ENCODE measurements at regions not wholly inside any gene's neighbourhood (a gene's known extent, or its start where the extent isn't known, plus 50 kb on each side); places are given as distances from the start of the nearest gene placed in this dataset.

- CTCF ChIA-PET: no interaction called here
Measured at GRCh38 chr3:76369170-76369569, 583.8 kb upstream of the ZNF717 start.

DNA sequence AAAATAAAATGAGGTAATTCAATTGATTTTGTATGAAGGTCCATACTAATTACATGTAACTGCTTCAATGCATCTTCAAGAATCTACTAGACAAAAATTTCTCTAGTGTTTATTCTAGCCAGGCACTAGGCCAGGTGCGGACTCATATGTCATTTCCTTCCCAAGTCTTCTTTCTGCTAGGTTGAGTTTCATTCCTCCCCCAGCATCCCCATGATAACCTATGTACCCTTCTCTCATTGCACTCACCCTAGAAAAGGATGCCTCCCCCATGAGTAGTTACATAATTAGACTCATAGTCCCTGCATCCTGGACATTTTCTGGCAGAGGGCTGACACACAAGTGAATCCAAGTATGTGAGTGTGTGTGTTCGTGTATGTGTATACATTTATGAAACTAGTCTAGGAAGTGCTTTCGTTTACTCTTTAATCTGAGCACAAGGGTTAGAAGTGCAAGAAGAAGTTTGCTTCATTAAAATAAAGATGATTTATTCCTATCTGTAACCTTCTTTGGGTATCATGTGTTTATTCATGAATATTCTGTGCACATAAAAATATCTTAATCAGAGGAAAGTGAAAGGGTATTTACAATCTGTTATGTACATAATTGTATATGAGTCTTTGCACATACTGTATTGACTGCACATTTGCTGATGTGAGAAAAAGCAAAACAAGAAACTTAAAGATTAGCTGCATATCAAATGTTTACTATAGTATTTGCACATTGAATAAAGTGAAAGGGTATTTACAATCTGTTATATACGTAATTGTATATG lies 585.6 kb upstream of the ZNF717 start:
- no peaks in the 10 kb centered on the region for H3K79me2 ChIP-seq (ENCODE audit: low read length)
- no peaks in the 10 kb centered on the region for H3F3A ChIP-seq (ENCODE audit: low read length, unreplicated experiment)
- BruUV-seq (replicated peaks): no TSS peak
- POLR2A ChIA-PET (ENCODE audit: unreplicated experiment): no interaction called here
- H3K9me2 ChIP-seq (replicated peaks; ENCODE audit: low read length): no peaks in the 10 kb centered on the region
- H3K4me1 ChIP-seq (ENCODE audit: insufficient read depth, low read length): no peaks in the 10 kb centered on the region
- intact Hi-C loops (cut with micrococcal nuclease): no loop called here
- H3K4me3 ChIP-seq (ENCODE audit: low read length): no peak overlapping the region
- H3K36me3 ChIP-seq (ENCODE audit: low read depth, low read length): no peaks in the 10 kb centered on the region
- DNase-seq (no peak), ATAC-seq (no peak)
- no peak overlapping the region for H3K4me2 ChIP-seq (ENCODE audit: low read length)
- no peak overlapping the region for H2AFZ ChIP-seq (ENCODE audit: low read length)
- TF ChIP-seq EZH2phosphoT487 (IDR thresholded peaks at IDR 0.05; ENCODE audit: borderline replicate concordance, low read length): no peak
- no peak for TF ChIP-seq EZH2 (IDR thresholded peaks at IDR 0.05; ENCODE audit: low read length, unreplicated experiment)
- no peak for TF ChIP-seq CTCF (conservative IDR thresholded peaks at IDR 0.05; ENCODE audit: low read depth, low read length)
- no peaks in the 10 kb centered on the region for H3K27me3 ChIP-seq (ENCODE audit: low read length)
- H4K20me1 ChIP-seq (ENCODE audit: low read length): no peaks in the 10 kb centered on the region
- H3K27ac ChIP-seq (ENCODE audit: low read length): no peak overlapping the region
- no peak overlapping the region for H3K9ac ChIP-seq (ENCODE audit: low read length)
- H3K9me3 ChIP-seq (ENCODE audit: low read length): no peaks in the 10 kb centered on the region
- CTCF ChIA-PET: no interaction called here

More at GRCh38 chr3:76369170-76369569, 583.8 kb upstream of the ZNF717 start:
- no peak overlapping the region for H2AFZ ChIP-seq (ENCODE audit: low read length)
- H3K27me3 ChIP-seq (ENCODE audit: low read length): peaks cover under 1% of the 10 kb centered on the region; the same call in 1 of the 2 replicates
- no peaks in the 10 kb centered on the region for H3K36me3 ChIP-seq (ENCODE audit: low read depth, low read length)
- H3K4me1 ChIP-seq (ENCODE audit: insufficient read depth, low read length): no peaks in the 10 kb centered on the region
- H3K9ac ChIP-seq (ENCODE audit: low read length): no peak overlapping the region
- H3K4me3 ChIP-seq (ENCODE audit: low read length): no peak overlapping the region
- ATAC-seq (peak; percentile 58; the same call in 1 of the 2 replicates), DNase-seq (peak; percentile 46)
- H3K79me2 ChIP-seq (ENCODE audit: low read length): no peaks in the 10 kb centered on the region
- TF ChIP-seq EZH2 (IDR thresholded peaks at IDR 0.05; ENCODE audit: low read length, unreplicated experiment) (no peak), CTCF (conservative IDR thresholded peaks at IDR 0.05; ENCODE audit: low read depth, low read length) (peak; percentile 55)
- no peaks in the 10 kb centered on the region for H4K20me1 ChIP-seq (ENCODE audit: low read length)
- no peak overlapping the region for H3K4me2 ChIP-seq (ENCODE audit: low read length)
- H3K9me2 ChIP-seq (replicated peaks; ENCODE audit: low read length): no peaks in the 10 kb centered on the region
- H3F3A ChIP-seq (ENCODE audit: low read length, unreplicated experiment): no peaks in the 10 kb centered on the region
- POLR2A ChIA-PET (ENCODE audit: unreplicated experiment): no interaction called here
- H3K9me3 ChIP-seq (ENCODE audit: low read length): no peaks in the 10 kb centered on the region
- no peak overlapping the region for H3K27ac ChIP-seq (ENCODE audit: low read length)
- BruUV-seq (replicated peaks): no TSS peak
- intact Hi-C loops (cut with micrococcal nuclease): loop anchor here (2.0 kb wide), 1 partner anchor 202 kb away; no protein-coding TSS in a partner anchor

- Histone ChIP-seq H3K9ac (ENCODE audit: low read length) (no peak overlapping the region), H3K36me3 (ENCODE audit: low read depth, low read length) (no peaks in the 10 kb centered on the region), H3K4me2 (ENCODE audit: low read length) (no peak overlapping the region), H2AFZ (ENCODE audit: low read length) (no peak overlapping the region), H3F3A (ENCODE audit: low read length, unreplicated experiment) (no peaks in the 10 kb centered on the region), H3K9me3 (ENCODE audit: low read length) (no peaks in the 10 kb centered on the region), H4K20me1 (ENCODE audit: low read length) (no peaks in the 10 kb centered on the region), H3K9me2 (replicated peaks; ENCODE audit: low read length) (no peaks in the 10 kb centered on the region), H3K4me1 (ENCODE audit: insufficient read depth, low read length) (no peaks in the 10 kb centered on the region), H3K4me3 (ENCODE audit: low read length) (no peak overlapping the region), H3K79me2 (ENCODE audit: low read length) (no peaks in the 10 kb centered on the region), H3K27me3 (ENCODE audit: low read length) (no peaks in the 10 kb centered on the region), H3K27ac (ENCODE audit: low read length) (no peak overlapping the region)
- ChIA-PET CTCF (no interaction called here), POLR2A (ENCODE audit: unreplicated experiment) (no interaction called here)
- DNase-seq: peak; percentile 31
- intact Hi-C loops (cut with micrococcal nuclease): no loop called here
- no TSS peak for BruUV-seq (replicated peaks)
- TF ChIP-seq EZH2phosphoT487 (IDR thresholded peaks at IDR 0.05; ENCODE audit: borderline replicate concordance, low read length) (no peak), CTCF (conservative IDR thresholded peaks at IDR 0.05; ENCODE audit: low read depth, low read length) (no peak), EZH2 (IDR thresholded peaks at IDR 0.05; ENCODE audit: low read length, unreplicated experiment) (no peak)
- peak; percentile 48; the same call in 1 of the 2 replicates for ATAC-seq
Measured at GRCh38 chr3:76372497-76372896, 587.1 kb upstream of the ZNF717 start.
